ENCODE measurements at regions not wholly inside any gene's neighbourhood (a gene's known extent, or its start where the extent isn't known, plus 50 kb on each side); places are given as distances from the start of the nearest gene placed in this dataset.

- intact Hi-C loops (cut with DNase I) = no loop called here
- ATAC-seq = no peak
- no peak for DNase-seq (ENCODE audit: low spot score)
Observed at GRCh38 chr6:81847866-81848265, 95.4 kb upstream of the TENT5A start.

DNA sequence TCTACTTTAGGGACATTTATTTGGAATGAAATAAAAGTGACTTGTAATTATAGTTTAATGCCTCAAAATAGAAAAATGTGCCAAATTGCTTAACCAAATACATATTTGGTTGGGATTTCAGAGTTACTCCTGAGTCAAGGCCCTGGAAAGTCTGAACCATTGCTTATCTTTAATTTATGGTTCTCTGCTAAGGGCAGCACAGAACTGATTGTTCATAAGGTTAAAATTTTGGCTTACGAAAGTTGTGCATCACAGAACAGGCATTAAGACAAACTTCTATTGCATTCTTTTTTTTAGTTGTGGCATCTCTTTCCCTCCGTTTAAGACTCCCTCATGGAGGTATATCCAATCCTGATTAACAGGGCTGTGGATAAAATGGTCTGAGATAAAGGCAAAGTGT lies 92.2 kb upstream of the TENT5A start:
- intact Hi-C loops (cut with DNase I) = no loop called here
- no peak for DNase-seq (ENCODE audit: low spot score)
- ATAC-seq = no peak

- intact Hi-C loops (cut with DNase I) = no loop called here
- DNase-seq (ENCODE audit: low spot score) = no peak
- no peak for ATAC-seq
Observed at GRCh38 chr6:81843302-81843701, 90.8 kb upstream of the TENT5A start.

DNA sequence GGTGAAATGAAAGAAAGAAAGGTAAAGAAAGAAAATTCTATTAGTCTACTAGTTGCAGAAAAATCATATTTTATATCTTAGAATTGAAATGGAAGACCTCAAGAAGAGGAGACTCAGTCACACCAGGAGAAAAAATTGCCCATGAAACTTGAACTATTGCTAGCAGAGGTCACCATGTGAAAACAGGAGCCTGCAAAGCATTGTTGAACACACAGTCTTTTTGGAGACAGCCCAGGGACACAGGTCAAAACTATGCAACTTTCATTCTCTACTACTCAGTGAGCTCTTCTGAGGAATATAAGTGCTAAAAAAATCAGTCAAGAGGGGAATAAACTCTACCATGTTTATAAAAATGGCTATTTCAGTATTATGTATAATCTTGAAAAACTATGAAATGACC lies 89.8 kb upstream of the TENT5A start:
- ATAC-seq = peak; percentile 82
- no peak for DNase-seq (ENCODE audit: low spot score)
- intact Hi-C loops (cut with DNase I) = no loop called here

DNA sequence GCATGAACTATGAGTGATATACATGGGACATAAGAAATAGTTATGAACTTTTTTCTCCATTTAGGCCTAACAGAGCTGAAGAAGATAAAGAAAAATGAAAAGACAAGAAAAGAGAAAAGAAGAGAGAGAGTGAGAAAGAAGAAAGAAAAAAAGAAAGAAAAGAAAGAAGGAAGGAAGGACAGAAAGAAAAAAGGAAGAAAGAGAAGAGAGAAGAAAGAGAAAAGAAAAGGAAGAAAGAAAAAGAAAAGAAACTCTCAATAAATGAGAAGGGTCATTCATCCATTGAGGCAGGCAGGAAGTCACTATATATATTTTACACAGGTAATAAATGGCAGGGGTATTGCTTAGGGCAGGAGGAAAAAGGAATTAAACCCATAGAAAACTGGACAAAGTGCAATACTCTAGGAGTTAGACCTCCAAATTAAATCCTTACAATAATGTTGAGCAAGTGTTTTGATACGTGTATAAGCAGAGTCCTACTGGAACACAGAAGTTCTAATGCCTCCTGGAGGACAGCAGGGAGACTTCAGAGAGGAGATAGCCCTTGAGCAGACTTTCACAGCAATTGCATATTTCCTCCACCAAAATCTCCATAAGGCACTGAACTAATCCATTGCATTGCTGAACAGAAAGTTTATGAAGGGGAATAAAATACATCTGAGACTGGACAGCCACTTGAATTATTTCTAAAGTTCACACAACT lies 86.4 kb upstream of the TENT5A start:
- no peak for DNase-seq (ENCODE audit: low spot score)
- ATAC-seq = no peak
- intact Hi-C loops (cut with DNase I) = no loop called here

- ATAC-seq (no peak), DNase-seq (ENCODE audit: low spot score) (no peak)
- intact Hi-C loops (cut with DNase I) = no loop called here
Observed at GRCh38 chr6:81838031-81838430, 85.5 kb upstream of the TENT5A start.

GRCh38 chr6:81834141-81834681 lies 81.7 kb upstream of the TENT5A start:
- intact Hi-C loops (cut with DNase I) = no loop called here
- DNase-seq (ENCODE audit: low spot score) (no peak), ATAC-seq (no peak)

GRCh38 chr6:81832304-81832703 lies 79.8 kb upstream of the TENT5A start:
- intact Hi-C loops (cut with DNase I) = no loop called here
- no peak for DNase-seq (ENCODE audit: low spot score)
- ATAC-seq = no peak

- ATAC-seq (no peak), DNase-seq (ENCODE audit: low spot score) (no peak)
- intact Hi-C loops (cut with DNase I) = no loop called here
Observed at GRCh38 chr6:81831274-81831673, 78.8 kb upstream of the TENT5A start.

- no peak for ATAC-seq
- intact Hi-C loops (cut with DNase I) = no loop called here
- no peak for DNase-seq (ENCODE audit: low spot score)
Observed at GRCh38 chr6:81826784-81827183, 74.3 kb upstream of the TENT5A start.

- ATAC-seq (no peak), DNase-seq (ENCODE audit: low spot score) (no peak)
- intact Hi-C loops (cut with DNase I) = no loop called here
Observed at GRCh38 chr6:81822568-81822967, 70.1 kb upstream of the TENT5A start.

- DNase-seq (ENCODE audit: low spot score) (no peak), ATAC-seq (no peak)
- intact Hi-C loops (cut with DNase I) = no loop called here
Observed at GRCh38 chr6:81821449-81821848, 69.0 kb upstream of the TENT5A start.

- no peak for ATAC-seq
- DNase-seq (ENCODE audit: low spot score) = no peak
- intact Hi-C loops (cut with DNase I) = no loop called here
Observed at GRCh38 chr6:81820980-81821379, 68.5 kb upstream of the TENT5A start.

DNA sequence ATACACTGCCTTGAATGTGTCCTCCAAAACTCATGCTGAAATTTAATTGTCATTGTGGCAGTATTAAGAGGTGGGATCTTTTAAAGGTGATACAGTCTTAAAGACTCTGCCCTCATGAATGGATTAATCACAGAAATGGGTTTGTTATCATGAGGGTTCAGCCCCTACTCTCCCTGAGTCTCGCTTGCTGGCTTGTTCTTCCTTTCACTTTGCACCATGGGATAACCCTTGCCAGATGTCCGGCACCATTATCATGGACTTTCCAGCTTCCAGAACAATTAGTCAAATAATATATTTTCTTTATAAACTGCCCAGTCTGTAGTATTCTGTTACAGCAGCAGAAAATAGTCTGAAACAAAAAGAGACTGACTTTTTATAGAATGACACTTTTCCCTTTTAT lies 67.9 kb upstream of the TENT5A start:
- DNase-seq (ENCODE audit: low spot score) (no peak), ATAC-seq (no peak)
- intact Hi-C loops (cut with DNase I) = no loop called here

DNA sequence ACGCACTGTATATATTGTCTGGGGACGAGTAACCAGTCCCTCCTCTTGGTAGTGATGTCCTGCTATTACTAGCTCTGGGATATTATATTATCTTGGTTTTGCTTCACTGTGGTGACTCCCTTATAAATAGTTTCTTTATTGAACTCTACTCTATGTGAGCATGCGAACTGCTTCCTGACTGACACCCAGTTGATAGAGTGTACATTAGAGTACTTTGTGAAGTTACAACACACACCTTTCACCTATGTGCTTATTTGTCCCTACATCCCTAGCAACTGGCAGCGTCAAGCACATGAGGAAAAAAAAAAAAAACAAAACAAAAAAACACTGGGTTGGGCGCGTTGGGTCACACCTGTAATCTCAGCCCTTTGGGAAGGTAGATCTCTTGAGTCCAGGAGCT lies 67.3 kb upstream of the TENT5A start:
- intact Hi-C loops (cut with DNase I) = no loop called here
- no peak for ATAC-seq

DNA sequence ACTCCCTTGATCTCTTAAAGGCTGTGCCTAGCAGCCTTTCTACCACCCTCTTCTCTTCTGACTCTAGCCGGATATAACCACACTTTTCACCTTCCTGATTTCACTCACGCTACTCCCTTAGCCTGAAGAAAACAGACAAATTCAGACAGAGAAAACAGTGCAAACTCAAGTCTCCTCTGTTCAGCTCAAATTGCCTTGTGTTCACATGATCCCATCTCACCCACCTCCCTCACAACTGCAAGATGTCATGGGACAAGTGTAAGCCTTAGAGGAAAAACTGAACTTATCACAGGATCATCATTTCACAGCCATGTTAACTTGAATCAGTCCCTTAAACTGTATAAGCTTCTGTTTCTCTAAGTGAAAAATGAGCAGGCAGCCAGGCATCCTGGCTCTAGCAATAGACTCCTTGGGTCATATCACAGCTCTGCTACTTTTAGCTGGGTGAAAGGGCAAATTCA lies 66.5 kb upstream of the TENT5A start:
- peak; percentile 41 for ATAC-seq

More for the DNA sequence above, 67.3 kb upstream of the TENT5A start:
- DNase-seq (ENCODE audit: low spot score) = no peak

DNA sequence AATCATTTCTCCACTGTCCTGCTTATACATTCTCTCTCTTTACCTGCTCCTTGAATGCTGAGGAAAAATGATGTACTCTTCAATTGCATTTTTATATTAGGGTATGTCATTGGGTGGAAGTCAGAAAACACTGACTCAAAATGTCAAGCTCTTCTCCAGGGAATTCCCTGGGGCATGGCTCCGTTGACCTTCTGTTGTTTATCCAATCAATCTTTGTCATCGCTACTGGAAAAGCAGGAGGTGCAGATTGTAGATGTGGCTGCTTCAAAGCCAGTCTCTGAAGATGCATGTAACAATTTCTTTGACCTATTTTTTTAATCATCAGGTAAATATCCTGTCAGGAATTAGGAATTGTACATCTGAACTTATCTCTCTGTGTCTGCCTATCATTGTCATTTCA lies 63.9 kb upstream of the TENT5A start:
- DNase-seq (ENCODE audit: low spot score) = no peak
- ATAC-seq = no peak
- intact Hi-C loops (cut with DNase I) = no loop called here

More for the DNA sequence above, 66.5 kb upstream of the TENT5A start:
- no peak for DNase-seq (ENCODE audit: low spot score)
- intact Hi-C loops (cut with DNase I) = no loop called here

DNA sequence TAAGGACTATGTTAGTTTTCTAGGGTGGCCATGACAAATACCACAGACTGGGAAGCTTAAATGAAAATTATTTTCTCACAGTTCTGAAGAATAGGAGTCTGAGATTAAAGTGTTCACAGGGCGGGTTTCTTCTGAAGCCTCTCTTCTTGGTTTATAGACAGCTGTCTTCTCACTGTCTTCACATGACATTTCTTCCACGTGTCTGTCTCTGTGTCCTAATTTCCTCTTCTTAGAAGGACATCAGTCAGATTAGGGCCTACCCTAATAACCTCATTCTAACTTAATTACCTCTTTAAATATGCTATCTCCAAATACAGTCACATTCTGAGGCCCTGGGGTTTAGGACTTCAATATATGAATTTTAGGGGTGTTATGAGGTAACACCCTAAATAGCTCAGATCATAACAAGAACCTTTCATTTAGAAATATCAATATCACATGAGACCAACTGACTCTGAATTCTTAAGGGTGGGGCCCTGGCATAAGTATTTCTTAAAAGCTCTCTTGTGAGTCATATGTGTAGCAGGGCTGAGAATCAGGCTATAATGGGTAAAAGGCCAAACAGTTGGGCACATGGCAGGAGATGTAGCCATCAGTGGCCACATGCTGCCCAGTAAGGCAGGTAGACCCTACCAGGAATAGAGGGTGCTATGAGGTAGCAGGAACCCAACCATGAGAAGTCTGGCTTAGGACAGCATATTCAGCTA lies 62.0 kb upstream of the TENT5A start:
- intact Hi-C loops (cut with DNase I) = no loop called here
- no peak for ATAC-seq
- no peak for DNase-seq (ENCODE audit: low spot score)

DNA sequence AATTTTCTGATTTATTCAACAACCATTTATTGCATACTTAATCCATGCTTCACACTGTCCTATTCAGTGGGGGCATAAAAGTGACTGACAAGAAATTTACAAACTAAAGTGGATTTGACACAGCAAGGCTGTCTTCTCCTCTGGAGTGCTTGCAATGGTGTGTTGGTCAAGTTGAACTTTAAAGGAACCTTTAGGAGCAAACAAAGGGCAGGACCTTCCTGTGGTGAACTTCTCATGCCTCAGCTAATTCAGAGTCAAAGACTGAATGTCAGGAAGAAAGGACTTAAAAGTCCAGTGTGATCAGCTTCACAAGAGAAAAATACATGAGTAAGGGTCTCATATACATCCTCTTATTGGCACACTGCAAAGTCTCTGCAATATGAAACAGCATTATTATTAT lies 60.8 kb upstream of the TENT5A start:
- DNase-seq (ENCODE audit: low spot score) = no peak
- intact Hi-C loops (cut with DNase I) = no loop called here
- no peak for ATAC-seq

DNA sequence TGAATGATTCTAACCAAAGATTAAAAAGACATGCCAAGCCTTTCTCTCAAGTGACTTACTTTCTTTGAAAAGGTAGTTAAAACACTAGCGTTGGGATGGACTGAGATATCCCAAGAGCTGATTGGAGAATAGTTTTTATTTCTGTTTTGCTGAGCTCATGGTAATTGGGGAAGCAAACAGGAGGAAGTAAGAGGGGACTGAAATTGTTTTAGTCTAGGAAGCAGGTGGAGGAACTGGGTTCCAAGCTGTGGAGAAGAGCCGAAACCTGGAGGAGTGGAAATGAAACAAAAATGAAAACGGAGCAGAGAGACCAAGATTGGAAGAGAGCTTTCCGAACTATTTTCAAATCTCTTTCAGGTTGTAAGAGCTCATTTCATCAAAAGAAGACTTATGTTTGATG lies 59.9 kb upstream of the TENT5A start:
- intact Hi-C loops (cut with DNase I) = no loop called here
- peak; percentile 25 for ATAC-seq
- no peak for DNase-seq (ENCODE audit: low spot score)
